ENCODE measurements at regions not wholly inside any gene's neighbourhood (a gene's known extent, or its start where the extent isn't known, plus 50 kb on each side); places are given as distances from the start of the nearest gene placed in this dataset.
"Not testable (repeated sequence)": the region's sequence is repeated elsewhere in the genome, so short reads cannot be mapped to it uniquely, and the experiment has no call there.

DNA sequence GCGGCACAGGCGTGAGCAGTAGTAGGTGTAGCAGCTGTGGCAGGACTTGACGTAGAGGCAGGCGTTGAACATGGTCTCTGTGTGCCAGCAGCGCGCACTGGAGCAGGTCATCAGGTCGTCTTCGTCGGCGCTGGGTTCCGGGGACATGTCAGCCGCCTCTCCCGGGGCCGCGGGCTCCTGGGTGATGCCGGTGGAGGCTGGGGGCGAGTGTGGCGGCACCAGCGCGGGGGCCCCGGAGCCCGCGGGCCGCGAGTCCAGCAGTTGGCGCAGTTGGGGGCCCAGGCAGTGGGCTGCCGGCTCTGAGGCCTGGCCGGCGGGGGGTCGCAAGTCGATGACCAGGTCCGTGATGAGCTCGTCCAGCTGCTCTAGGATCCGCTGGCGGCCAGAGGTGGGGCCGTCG lies 249.9 kb downstream of the ANKRD30B start:
- DNase-seq; H3K9me3 ChIP-seq (replicated peaks; ENCODE audit: control insufficient read depth, low read depth, low read length); H3K27ac ChIP-seq (ENCODE audit: low read length); H3K4me3 ChIP-seq (ENCODE audit: low read length); H3K4me1 ChIP-seq (ENCODE audit: control insufficient read depth, insufficient read depth, low read length); H3K27me3 ChIP-seq (ENCODE audit: control insufficient read depth, insufficient read depth, low read length); H3K36me3 ChIP-seq (ENCODE audit: control insufficient read depth, insufficient read depth, low read length): not testable (repeated sequence)
- WGBS (ENCODE audit: insufficient coverage), result 93% methylated on average over 28 of the region's 37 CpGs

DNA sequence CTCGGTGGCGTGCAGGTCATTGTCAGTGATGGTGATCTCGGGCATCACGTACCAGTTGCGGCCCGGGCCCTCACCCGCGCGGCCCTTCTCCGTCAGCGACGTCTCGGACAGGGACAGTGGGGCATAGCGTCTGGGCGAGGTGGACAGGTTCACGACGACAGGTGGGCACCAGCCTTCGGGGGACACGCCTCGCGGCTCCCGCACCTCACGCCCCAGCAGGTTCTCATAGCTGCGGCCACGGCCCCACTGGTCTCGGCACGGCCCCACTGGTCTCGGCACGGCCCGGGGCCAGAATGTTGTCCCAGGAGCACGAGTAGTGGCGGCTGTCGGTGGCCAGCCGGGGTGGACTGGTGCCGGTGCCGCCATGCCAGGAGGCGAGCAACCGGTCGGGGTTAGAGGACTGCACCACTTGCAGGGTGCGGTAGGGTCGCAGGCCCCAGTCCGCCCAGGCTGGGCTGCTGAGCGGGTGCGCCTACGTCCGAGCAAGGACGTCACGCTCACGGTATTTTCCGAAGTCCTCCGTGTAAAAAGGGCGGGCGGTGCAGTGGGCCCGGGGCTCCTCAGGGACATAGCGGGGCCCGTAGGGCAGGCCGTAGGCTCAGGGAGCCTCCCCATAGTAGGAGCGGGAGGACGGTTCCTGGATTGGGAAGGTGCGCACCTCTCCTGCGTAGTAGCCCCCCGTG lies 250.5 kb downstream of the ANKRD30B start:
- H3K9me3 ChIP-seq (replicated peaks; ENCODE audit: control insufficient read depth, low read depth, low read length); H3K36me3 ChIP-seq (ENCODE audit: control insufficient read depth, insufficient read depth, low read length); DNase-seq; H3K27me3 ChIP-seq (ENCODE audit: control insufficient read depth, insufficient read depth, low read length); H3K4me3 ChIP-seq (ENCODE audit: low read length); H3K4me1 ChIP-seq (ENCODE audit: control insufficient read depth, insufficient read depth, low read length); H3K27ac ChIP-seq (ENCODE audit: low read length): not testable (repeated sequence)
- 96% methylated on average over 58 of the region's 62 CpGs for WGBS (ENCODE audit: insufficient coverage)

DNA sequence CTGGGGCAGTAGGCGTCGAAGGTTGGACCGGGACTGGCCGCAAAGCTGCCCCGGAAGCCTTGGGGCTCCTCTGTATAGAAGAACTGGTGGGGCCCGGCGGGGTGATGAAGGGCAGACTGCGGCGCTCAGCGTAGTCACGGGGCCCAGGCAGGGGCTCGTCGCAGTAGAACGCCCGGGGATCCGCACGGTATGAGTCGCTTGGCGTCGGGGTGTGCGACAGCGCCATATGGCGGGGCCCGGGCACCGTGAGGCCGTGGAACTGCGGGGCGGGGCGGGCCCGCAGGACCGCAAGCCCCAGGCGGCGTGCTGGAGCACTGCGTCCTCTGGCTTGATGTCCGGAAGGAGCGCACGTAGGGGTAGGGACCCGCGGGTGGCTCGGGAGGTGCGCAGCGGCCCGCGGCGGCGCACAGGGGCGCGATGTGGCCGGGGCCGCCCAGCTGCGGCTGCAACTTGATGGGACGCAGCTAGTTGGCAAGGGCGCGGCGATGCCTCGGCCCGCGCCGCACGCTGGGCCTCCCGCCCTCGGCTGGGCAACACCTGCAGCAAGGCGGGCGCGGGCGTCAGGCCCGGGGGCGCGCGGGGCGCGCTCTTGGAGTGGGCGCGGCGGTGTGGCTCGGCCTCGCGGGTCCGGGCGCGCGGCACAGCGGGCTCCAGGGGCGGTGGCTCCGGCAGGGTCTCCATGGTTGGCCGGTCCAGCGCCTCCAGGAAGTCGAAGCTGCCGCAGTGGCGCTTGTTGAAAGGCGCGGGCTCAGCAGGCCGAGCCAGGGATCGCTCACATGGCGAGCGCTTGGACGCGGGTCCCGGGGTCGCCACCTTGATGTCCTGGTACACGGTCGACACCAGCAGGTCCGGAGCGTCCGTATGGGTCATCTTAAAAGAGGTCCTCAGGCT lies 251.4 kb downstream of the ANKRD30B start:
- H3K27me3 ChIP-seq (ENCODE audit: control insufficient read depth, insufficient read depth, low read length), result no peaks in the 10 kb centered on the region
- 35% methylated on average over 102 of the region's 105 CpGs for WGBS (ENCODE audit: insufficient coverage)
- H3K4me3 ChIP-seq (ENCODE audit: low read length), result no peak overlapping the region
- H3K27ac ChIP-seq (ENCODE audit: low read length), result no peak overlapping the region
- no peaks in the 10 kb centered on the region for H3K4me1 ChIP-seq (ENCODE audit: control insufficient read depth, insufficient read depth, low read length)
- no peak for DNase-seq
- no peaks in the 10 kb centered on the region for H3K36me3 ChIP-seq (ENCODE audit: control insufficient read depth, insufficient read depth, low read length)
- peaks cover 8% of the 10 kb centered on the region for H3K9me3 ChIP-seq (replicated peaks; ENCODE audit: control insufficient read depth, low read depth, low read length)

DNA sequence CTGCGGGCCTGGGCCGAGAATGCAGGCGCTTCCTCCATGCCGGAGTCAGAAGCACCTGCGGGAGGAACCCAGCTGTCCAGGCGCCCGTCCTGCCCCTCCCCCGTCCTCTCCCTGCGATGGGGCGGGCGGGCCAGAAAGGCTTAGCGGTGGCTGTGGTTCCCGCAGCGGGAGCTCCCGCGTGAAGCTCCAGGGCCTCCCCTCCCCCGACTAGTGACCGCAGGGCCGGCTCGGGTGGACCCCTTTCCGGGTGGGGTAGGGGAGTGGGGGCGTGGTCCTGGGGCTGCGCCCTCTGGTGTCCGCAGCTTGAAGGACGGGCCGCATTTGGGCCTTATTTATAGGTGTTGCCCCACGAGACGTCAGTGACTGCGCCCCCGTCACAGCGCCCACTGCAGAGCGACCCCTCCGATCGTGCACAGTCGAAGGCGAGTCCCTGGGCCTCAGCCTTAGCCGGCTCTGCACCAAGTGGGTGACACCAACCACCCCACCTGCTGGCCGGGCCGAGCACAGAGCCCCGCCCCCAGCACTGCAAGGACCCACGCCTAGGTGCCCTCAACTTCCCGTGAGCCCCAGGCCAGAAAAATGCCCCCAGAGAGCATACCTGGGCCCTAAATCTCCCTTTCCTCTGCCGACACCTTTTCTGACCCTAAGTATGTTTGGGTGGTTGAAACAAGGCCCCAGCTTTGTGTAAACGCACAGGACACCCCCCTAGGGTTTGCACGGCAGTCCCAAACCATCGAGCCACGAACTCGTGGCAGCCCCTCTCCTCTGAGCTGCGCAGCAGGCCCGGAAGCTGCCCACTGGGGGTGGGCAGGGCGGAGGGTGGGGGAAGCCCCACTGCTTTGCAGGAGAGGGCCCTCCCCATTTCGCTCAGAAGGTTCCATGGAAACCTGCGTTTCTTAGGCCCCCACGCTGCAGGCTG lies 252.4 kb downstream of the ANKRD30B start:
- not testable (repeated sequence) for H3K27me3 ChIP-seq (ENCODE audit: control insufficient read depth, insufficient read depth, low read length); H3K4me3 ChIP-seq (ENCODE audit: low read length); H3K4me1 ChIP-seq (ENCODE audit: control insufficient read depth, insufficient read depth, low read length); H3K36me3 ChIP-seq (ENCODE audit: control insufficient read depth, insufficient read depth, low read length); H3K27ac ChIP-seq (ENCODE audit: low read length); DNase-seq
- peaks cover 12% of the 10 kb centered on the region for H3K9me3 ChIP-seq (replicated peaks; ENCODE audit: control insufficient read depth, low read depth, low read length)
- WGBS (ENCODE audit: insufficient coverage), result 68% methylated on average over 14 of the region's 54 CpGs

DNA sequence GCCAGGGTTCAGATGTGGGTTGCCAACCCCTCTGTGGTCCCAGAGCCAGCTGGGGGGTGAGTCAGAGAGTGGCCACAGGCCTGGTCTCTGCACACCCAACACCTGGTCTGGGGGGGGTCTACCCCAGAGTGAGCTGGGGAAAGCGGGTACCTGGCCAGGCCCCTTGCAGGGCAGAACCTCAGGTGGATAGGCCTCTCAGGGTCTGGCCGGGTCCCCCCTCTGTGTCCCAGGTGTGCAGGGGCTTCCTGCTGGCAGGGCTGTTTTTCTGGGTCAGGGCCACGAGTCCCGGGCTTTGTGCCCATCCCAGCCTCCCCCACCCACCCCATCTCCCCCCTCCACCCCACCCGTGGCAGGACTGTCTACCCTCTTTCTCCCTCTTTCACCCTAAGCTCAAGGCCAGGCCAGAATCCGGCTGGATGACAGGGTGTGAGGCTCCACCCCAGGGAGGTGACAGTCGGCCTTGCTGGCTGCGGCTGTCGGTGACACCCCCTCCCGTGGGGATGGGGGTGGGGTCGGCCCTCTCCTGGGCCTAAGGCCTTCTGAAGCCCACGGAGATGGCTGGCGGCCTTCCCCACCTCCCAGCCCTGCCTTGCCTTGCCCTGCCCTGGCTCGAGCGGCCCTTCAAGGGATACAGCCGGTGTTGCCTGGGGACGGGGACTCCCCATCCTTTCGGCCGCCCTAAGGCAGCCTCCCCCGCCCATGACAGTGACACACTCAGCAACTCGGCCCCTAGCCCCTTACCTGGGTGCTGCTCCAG lies 253.2 kb downstream of the ANKRD30B start:
- H3K9me3 ChIP-seq (replicated peaks; ENCODE audit: control insufficient read depth, low read depth, low read length), result peaks cover 12% of the 10 kb centered on the region
- not testable (repeated sequence) for H3K27me3 ChIP-seq (ENCODE audit: control insufficient read depth, insufficient read depth, low read length); H3K36me3 ChIP-seq (ENCODE audit: control insufficient read depth, insufficient read depth, low read length); H3K4me1 ChIP-seq (ENCODE audit: control insufficient read depth, insufficient read depth, low read length); H3K4me3 ChIP-seq (ENCODE audit: low read length); H3K27ac ChIP-seq (ENCODE audit: low read length); DNase-seq
- 83% methylated on average over 8 of the region's 21 CpGs for WGBS (ENCODE audit: insufficient coverage)

DNA sequence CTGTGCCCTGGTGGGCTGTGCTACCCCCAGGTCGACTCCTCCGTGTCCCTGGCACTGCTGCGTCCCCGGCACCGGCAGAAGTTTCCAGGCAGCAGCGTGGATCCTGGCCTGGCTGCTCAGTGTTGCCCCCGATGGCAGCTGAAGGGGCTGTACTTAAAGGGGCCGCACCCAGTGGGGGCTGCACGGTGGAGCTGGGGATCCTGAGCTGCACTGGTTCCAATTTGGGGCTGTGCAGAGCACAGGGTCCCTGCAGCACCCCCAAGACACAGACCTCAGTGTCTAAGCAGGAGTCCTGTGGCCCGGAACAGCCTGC lies 253.8 kb downstream of the ANKRD30B start:
- not testable (repeated sequence) for H3K27ac ChIP-seq (ENCODE audit: low read length); H3K27me3 ChIP-seq (ENCODE audit: control insufficient read depth, insufficient read depth, low read length); H3K4me1 ChIP-seq (ENCODE audit: control insufficient read depth, insufficient read depth, low read length); DNase-seq; H3K36me3 ChIP-seq (ENCODE audit: control insufficient read depth, insufficient read depth, low read length); H3K4me3 ChIP-seq (ENCODE audit: low read length)
- 80% methylated on average over 9 of the region's 10 CpGs for WGBS (ENCODE audit: insufficient coverage)
- H3K9me3 ChIP-seq (replicated peaks; ENCODE audit: control insufficient read depth, low read depth, low read length), result peaks cover 12% of the 10 kb centered on the region

DNA sequence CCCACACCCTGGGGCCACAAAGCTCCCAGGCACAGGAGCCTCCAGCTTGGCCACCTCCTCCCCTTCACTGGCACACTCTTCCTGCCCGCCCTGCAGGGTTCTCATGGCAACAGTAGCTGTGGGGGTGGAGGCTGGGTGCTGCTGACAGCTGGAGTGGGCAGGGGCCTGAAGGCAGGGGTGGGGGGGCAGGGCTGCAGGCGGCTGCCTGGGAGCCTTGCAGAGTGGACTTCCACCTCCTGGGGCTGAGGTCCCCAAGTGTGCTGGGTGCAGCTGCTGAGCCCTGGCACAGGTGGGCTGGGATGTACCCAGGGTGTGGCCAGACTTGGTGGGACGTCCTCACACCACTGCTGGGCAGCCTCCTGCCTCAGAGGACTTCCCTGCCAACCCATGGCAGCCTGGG lies 254.8 kb downstream of the ANKRD30B start:
- not testable (repeated sequence) for H3K36me3 ChIP-seq (ENCODE audit: control insufficient read depth, insufficient read depth, low read length); H3K4me3 ChIP-seq (ENCODE audit: low read length); H3K9me3 ChIP-seq (replicated peaks; ENCODE audit: control insufficient read depth, low read depth, low read length); DNase-seq; H3K27ac ChIP-seq (ENCODE audit: low read length); H3K4me1 ChIP-seq (ENCODE audit: control insufficient read depth, insufficient read depth, low read length); H3K27me3 ChIP-seq (ENCODE audit: control insufficient read depth, insufficient read depth, low read length)
- no CpG with 5 or more reads among the region's 3 CpGs for WGBS (ENCODE audit: insufficient coverage)

DNA sequence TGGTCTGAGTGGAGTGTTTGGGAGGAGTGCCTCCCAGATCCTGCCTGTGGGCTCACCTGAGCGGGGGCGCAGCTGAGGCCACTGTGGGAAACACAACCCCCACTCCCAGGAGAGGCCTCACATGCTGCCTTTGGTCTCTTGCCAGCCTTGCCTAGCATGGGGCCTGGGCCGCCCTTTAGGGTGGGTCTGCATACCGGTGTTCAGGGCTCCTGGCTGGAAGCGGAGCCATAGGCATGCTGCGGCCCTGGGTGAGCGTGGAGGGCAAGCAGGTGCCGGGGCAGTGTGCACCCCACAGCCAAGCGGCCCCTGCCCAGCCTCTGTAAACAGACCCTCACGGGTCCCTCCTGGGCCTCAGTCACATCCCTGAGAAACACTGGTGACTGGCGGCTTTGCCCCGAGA lies 255.3 kb downstream of the ANKRD30B start:
- not testable (repeated sequence) for H3K4me1 ChIP-seq (ENCODE audit: control insufficient read depth, insufficient read depth, low read length); H3K27ac ChIP-seq (ENCODE audit: low read length); H3K4me3 ChIP-seq (ENCODE audit: low read length); DNase-seq; H3K9me3 ChIP-seq (replicated peaks; ENCODE audit: control insufficient read depth, low read depth, low read length); H3K36me3 ChIP-seq (ENCODE audit: control insufficient read depth, insufficient read depth, low read length); H3K27me3 ChIP-seq (ENCODE audit: control insufficient read depth, insufficient read depth, low read length)
- 92% methylated on average over 10 of the region's 12 CpGs for WGBS (ENCODE audit: insufficient coverage)

DNA sequence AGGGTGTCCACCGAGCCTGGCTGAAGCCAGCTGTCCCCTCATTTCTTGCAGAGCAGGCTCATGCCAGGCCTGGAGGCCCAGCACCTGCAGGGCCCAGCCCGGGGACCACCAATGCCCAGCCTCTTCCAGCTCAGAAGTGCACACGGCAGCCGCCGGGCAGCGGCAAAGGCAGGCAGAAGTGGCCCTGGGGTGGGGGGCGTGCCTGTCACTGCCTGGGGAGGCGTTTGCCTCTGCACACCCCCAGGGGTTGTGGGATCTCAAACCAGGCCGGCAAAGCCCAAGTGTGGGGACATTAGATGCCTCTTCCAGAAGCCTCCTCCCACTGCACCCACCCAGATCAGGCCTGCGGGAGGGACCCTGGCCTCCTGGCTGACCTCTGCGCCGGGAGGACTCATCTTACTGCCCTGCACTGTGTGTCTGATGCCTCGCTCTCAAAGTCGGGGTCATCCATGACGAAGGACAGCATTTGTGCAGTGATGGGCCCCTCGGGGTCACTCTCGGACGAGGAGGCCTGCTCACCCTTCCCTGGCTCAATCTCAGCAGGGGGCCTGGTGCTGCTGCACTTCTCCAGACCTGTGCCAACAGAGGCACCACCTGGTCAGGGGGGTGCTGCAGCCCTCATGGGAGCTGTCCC lies 255.8 kb downstream of the ANKRD30B start:
- DNase-seq; H3K27me3 ChIP-seq (ENCODE audit: control insufficient read depth, insufficient read depth, low read length); H3K4me1 ChIP-seq (ENCODE audit: control insufficient read depth, insufficient read depth, low read length); H3K9me3 ChIP-seq (replicated peaks; ENCODE audit: control insufficient read depth, low read depth, low read length); H3K36me3 ChIP-seq (ENCODE audit: control insufficient read depth, insufficient read depth, low read length); H3K27ac ChIP-seq (ENCODE audit: low read length); H3K4me3 ChIP-seq (ENCODE audit: low read length): not testable (repeated sequence)
- WGBS (ENCODE audit: insufficient coverage), result 87% methylated on average over 17 of the region's 18 CpGs
